HG03439 (cell line): ENCODE measurements at regions not wholly inside any gene's neighbourhood (a gene's known extent, or its start where the extent isn't known, plus 50 kb on each side); places are given as distances from the start of the nearest gene placed in this dataset.
A peak's percentile ranks its signal among the peaks of the same experiment; 100 is the strongest.

Experiments used
- ATAC-seq: cut with Tn5 transposase; IDR thresholded peaks from one replicate; pipeline ENCODE4 v1.9.1; 2021; ENCODE audit warnings: mild to moderate bottlenecking, moderate library complexity; ENCODE audit not compliant: unreplicated experiment

DNA sequence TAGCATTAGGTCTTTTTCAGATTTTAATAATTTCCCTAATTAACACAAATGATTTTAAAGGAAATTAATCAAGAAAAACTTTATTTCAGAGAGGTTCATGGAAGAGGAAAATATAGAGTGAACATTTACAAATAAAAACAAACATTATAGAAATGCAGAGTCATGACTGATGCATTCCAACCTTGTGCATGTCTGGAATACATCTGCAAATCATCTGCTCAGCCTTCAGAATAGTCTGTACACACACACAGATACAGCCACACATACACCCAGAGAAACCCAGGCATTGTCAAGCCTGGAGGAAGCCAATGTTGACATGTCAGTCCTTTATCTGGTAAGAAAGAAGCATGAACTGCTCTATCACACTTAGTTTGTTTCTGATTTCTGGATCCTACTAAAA is 61.3 kb upstream of the NFKB1 start:
- no peak for ATAC-seq

DNA sequence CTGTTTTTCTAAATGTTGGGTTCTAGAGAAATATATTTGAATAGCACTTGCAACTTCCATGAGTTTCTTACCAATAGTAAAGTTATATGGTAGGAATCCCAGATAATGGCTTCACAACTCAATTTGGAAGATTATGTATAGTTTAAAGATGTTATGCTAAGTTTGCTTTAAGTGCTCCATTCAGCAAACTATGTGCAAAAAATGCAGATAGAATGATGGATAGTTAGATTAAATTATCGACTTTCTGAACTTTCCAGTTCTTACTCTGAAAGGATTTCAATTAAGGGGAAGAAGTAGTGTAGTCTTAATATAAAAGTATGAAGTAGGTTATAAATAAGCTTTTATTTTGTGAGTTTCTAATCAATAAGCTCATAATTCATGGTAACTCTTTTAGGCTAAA is 60.7 kb upstream of the NFKB1 start:
- no peak for ATAC-seq

DNA sequence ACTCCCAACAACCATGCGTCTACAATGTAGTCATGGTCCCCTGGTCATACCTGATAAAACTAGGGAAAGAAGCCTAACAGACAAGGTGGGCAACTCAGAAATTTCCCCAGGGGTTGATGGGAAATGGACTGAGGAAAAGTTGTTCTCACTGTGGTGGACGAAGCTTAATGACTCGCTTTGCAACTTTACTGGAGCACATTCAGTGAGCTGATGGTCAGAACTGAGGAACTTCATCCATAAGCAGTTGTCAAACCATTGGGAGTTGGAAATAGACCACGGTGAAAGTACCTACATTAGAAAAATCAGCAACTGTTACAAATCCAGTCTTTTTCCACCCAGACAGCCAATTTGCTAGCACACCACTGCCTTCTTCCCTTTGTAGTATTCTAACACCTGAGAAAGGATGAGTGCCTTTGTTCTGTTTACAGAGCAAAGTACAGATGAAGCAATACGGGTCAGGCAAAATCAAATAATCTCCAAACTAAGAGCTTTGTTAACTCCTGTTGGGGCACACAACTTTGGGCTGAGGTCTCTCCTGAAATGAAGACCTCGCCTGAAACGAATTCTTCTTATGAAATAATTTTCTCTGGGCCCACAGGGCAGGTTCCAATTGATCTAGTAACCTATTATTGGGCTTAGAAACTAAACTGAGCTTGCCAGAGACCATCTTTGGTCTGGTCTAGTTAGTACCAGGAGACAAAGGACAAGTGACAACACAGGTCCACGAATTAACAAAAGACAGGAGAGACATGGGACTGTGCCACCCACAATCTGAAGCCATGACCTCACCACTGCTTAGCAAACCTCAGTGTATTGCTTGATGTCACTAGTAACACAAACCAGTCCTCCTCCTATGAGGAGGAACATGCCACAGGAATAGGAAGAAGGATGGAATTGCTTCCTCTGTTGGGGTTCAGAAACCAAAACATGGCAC is 58.9 kb upstream of the NFKB1 start:
- ATAC-seq, result no peak

DNA sequence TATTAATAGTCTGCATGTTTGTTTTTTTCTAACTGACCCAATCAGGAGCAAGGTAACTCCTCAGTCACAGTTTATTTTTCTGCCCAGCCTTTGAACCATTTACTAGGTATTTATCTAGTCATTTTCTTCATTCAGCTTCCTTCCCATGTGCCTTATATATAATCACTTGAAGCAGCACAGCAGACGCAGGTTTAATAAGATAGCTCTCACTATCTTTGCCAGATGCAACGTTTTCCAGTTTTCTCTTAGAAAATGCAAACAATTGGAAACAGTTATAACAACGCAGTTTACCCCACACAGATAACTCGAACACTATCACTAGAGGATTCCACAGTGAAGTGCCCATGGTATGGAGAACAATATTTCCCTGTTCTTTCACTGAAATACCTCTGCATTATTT is 56.4 kb upstream of the NFKB1 start:
- ATAC-seq, result no peak

DNA sequence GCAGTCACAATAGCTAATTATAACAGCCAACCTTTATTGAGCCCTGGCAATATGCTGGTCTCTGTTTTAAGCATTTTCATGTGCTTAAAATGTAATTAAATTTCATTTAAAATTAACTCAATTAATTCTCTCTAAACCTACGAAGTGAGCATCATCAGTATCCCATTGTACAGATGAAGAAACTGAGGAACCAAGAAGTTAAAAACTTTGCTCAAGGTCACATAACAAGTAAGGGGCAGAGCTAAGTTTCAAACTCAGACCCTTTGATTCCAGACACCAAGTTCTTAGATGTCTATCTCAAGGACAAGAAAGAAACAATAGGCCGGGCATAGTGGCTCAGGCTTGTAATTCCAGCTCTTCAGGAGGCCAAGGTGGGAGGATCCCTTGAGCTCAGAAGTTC is 55.9 kb upstream of the NFKB1 start:
- ATAC-seq, result no peak

DNA sequence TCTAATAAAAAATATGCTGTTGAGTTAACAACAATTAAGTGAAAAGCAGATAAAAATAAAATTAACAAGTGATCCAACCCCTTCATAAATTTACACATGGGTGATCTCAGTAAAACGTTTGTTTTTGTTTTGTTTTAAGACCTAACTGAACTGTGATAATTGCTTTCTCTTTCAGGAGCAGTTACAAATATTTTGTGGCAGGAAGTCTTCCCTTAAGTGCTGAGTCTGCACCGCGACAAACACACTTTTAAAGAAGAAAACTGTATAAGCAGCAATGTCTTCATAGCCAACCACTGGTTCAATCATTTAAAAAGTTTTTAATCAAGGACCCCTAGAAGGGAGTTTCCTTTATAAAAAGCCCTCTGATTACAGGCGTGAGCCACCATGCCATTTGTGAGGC is 53.7 kb upstream of the NFKB1 start:
- ATAC-seq, result no peak

DNA sequence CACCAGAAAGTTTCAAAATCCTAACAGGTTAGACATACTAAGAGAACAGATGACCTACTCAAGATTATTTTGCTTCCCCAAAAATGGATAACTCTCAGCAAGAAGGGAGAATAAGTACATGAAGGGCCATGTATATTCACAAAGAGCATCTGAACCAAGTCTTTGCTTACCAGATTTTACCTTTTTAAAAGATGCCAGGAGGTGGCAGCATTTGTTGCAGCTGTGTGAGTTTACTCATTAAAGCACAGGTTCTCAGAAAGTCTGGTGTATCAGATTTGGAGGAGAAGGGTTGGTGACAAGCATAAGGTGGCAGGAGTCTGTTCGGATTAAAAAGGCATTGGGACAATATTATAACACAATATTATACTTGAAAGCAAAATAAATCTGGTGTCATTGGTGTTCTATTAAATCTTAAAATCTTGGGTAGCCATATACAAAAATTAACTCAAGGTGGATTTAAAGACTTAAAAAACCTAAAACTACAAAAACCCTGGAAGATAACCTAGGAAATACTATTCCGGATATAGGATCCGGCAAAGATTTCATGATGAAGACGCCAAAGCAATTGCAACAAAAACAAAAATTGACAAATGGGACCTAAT is 51.3 kb upstream of the NFKB1 start:
- ATAC-seq, result peak; percentile 73

DNA sequence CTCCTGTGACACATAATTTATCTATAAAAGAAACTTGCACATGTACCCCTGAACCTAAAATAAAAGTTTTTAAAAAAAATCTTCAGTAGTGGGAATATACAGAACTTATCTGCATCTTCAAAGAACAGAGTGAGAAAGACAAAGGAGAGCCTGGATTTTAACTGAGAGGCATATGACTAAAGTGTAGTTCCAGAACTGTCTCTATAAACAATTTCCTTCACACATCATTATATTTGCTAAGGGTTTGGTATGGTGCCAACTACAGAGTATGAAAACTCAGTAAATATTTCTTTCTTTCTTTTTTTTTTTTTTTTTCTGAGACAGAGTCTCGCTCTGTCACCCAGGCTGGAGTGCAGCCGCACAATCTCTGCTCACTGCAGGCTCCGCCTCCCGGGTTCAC is 49.9 kb upstream of the NFKB1 start:
- no peak for ATAC-seq
